A673 (cell line): ENCODE measurements at regions not wholly inside any gene's neighbourhood (a gene's known extent, or its start where the extent isn't known, plus 50 kb on each side); places are given as distances from the start of the nearest gene placed in this dataset.

ENCODE experiments used
- BruUV-seq: library from RNA; stranded (reverse); fragments of 400-500 nt; replicated peaks from 2 replicates; lab custom pipeline; 2021; lab: Mats Ljungman, UMichigan
- CTCF ChIA-PET: fragments of 300-600 bp; sonication (Branson Sonifier 250); formaldehyde crosslinking; loops from one replicate; lab custom pipeline; 2022; ENCODE audit warnings: antibody characterized with exemption; lab: Charles Lee
- POLR2A ChIA-PET: fragments of 300-600 bp; sonication (Branson Sonifier 250); formaldehyde crosslinking; loops from one replicate; lab custom pipeline; 2022; ENCODE audit warnings: antibody characterized with exemption; ENCODE audit not compliant: low non-redundant PET; lab: Charles Lee
- DNase-seq: peaks from one replicate; pipeline ENCODE4 v3.0.0-alpha.2; 2015; ENCODE audit warnings: low spot score
- H3K27ac ChIP-seq: fragments of 200-600 bp; sonication (generic); 2 replicates; pipeline ENCODE4 v1.5.1; 2016; ENCODE audit warnings: mixed run types, low read depth, mild to moderate bottlenecking, mixed read lengths, antibody characterized with exemption, low read length; ENCODE audit not compliant: poor library complexity, severe bottlenecking
- H3K27me3 ChIP-seq: fragments of 200-600 bp; sonication (generic); replicated peaks from 2 replicates; pipeline ENCODE4 v1.6.1; 2017; ENCODE audit warnings: mixed run types, low read depth, mild to moderate bottlenecking, mixed read lengths, antibody characterized with exemption, low read length; ENCODE audit not compliant: insufficient read depth, poor library complexity
- H3K36me3 ChIP-seq: fragments of 200-600 bp; sonication (generic); 2 replicates; pipeline ENCODE4 v1.6.1; 2016; ENCODE audit warnings: mixed run types, mild to moderate bottlenecking, mixed read lengths, antibody characterized with exemption, low read length; ENCODE audit not compliant: insufficient read depth, poor library complexity, severe bottlenecking
- H3K4me1 ChIP-seq: fragments of 200-600 bp; sonication (generic); 2 replicates; pipeline ENCODE4 v1.6.1; 2017; ENCODE audit warnings: mixed run types, mild to moderate bottlenecking, mixed read lengths, antibody characterized with exemption, low read length; ENCODE audit not compliant: insufficient read depth, poor library complexity, severe bottlenecking
- H3K4me3 ChIP-seq: fragments of 200-600 bp; sonication (generic); 2 replicates; pipeline ENCODE4 v1.5.1; 2016; ENCODE audit warnings: low read depth, mixed run types, mild to moderate bottlenecking, mixed read lengths, low read length; ENCODE audit not compliant: poor library complexity, severe bottlenecking
- H3K9me3 ChIP-seq: fragments of 200-600 bp; sonication (generic); 2 replicates; pipeline ENCODE4 v1.6.1; 2016; ENCODE audit warnings: mixed run types, low read depth, mild to moderate bottlenecking, mixed read lengths, antibody characterized with exemption, low read length; ENCODE audit not compliant: poor library complexity, severe bottlenecking
- CTCF ChIP-seq: fragments of 300-800, 200-600 bp; sonication (generic); conservative IDR thresholded peaks from 2 replicates; pipeline ENCODE4 v1.5.1; 2017; ENCODE audit warnings: low read depth, mild to moderate bottlenecking, antibody characterized with exemption, low read length, moderate library complexity, mixed read lengths
- EZH2 ChIP-seq: fragments of 200-600 bp; sonication (generic); IDR thresholded peaks from 2 replicates; pipeline ENCODE4 v1.6.1; 2017; ENCODE audit warnings: borderline replicate concordance, low read depth, mild to moderate bottlenecking, mixed read lengths, antibody characterized with exemption, low read length; ENCODE audit not compliant: poor library complexity, severe bottlenecking
- intact Hi-C: fragments of 100-400 bp; cut with micrococcal nuclease; formaldehyde crosslinking; loops from one replicate; pipeline ENCODE4 v1.10.0; 2022; ENCODE audit not compliant: unreplicated experiment

GRCh38 chr2:186031229-186031628 lies 292.6 kb downstream of the FSIP2 start:
- no TSS peak for BruUV-seq
- Histone ChIP-seq H3K27ac (no peak overlapping the region), H3K9me3 (no peaks in the 10 kb centered on the region), H3K27me3 (no peaks in the 10 kb centered on the region), H3K4me3 (no peak overlapping the region), H3K4me1 (no peaks in the 10 kb centered on the region), H3K36me3 (no peaks in the 10 kb centered on the region)
- intact Hi-C loops: no loop called here
- TF ChIP-seq EZH2 (no peak), CTCF (no peak)
- DNase-seq: no peak
- POLR2A ChIA-PET: no interaction called here
- CTCF ChIA-PET: no interaction called here

GRCh38 chr2:186032102-186032738 lies 293.6 kb downstream of the FSIP2 start:
- BruUV-seq: no TSS peak
- intact Hi-C loops: no loop called here
- ChIA-PET CTCF (no interaction called here), POLR2A (no interaction called here)
- Histone ChIP-seq H3K9me3 (no peaks in the 10 kb centered on the region), H3K27ac (no peak overlapping the region), H3K36me3 (no peaks in the 10 kb centered on the region), H3K4me1 (no peaks in the 10 kb centered on the region), H3K4me3 (no peak overlapping the region), H3K27me3 (no peaks in the 10 kb centered on the region)
- TF ChIP-seq EZH2: no peak
- TF ChIP-seq CTCF: no peak
- DNase-seq: no peak

DNA sequence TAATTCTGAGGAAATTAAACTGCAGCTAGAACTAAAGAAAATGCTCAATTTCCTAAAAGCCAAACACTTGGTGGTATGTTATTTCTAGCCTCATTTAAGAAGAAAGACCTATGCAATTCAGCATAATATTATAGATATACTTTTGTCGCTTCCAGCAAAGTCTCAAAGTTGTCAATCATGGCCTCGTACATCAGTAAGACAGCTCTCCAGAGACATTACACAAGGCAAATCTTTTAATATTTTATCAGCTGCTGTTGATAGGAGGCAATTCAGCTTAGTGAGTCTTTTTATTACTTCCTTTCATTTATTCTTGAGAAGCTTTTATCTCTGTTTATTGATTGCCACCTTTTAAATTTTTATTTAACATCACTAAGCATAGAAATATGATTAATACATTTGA lies 294.3 kb downstream of the FSIP2 start:
- TF ChIP-seq EZH2: no peak
- no peak for TF ChIP-seq CTCF
- no peaks in the 10 kb centered on the region for H3K27me3 ChIP-seq
- BruUV-seq: no TSS peak
- ChIA-PET POLR2A (no interaction called here), CTCF (no interaction called here)
- no peaks in the 10 kb centered on the region for H3K36me3 ChIP-seq
- intact Hi-C loops: no loop called here
- DNase-seq: no peak
- no peak overlapping the region for H3K4me3 ChIP-seq
- no peak overlapping the region for H3K27ac ChIP-seq
- no peaks in the 10 kb centered on the region for H3K4me1 ChIP-seq
- H3K9me3 ChIP-seq: no peaks in the 10 kb centered on the region
